Testis (tissue), 2 donors: ENCODE measurements at regions not wholly inside any gene's neighbourhood (a gene's known extent, or its start where the extent isn't known, plus 50 kb on each side); places are given as distances from the start of the nearest gene placed in this dataset.

Experiments used
- CTCF ChIP-seq, 3 experiments: fragments of 450-650 bp in 2 of 3; fragments of 200-600 bp in 1 of 3; sonication (generic) in 1 of 3; IDR thresholded peaks; one replicate each; pipeline ENCODE4 v1.5.1; 2016 to 2019; ENCODE audit warnings: antibody characterized with exemption in 3 of 3, mild to moderate bottlenecking in 2 of 3, moderate library complexity in 1 of 3
- POLR2A ChIP-seq: fragments of 450-650 bp; IDR thresholded peaks from one replicate; pipeline ENCODE4 v1.6.1; 2017; ENCODE audit warnings: antibody characterized with exemption, mild to moderate bottlenecking, moderate library complexity

- TF ChIP-seq CTCF (IDR thresholded peaks at IDR 0.05) (no peak), POLR2A (no peak)
These were observed 1308.0 kb downstream of the EPHA7 start for GRCh38 chr6:92111386-92111785.
